VCaP (cell line): ENCODE measurements at regions not wholly inside any gene's neighbourhood (a gene's known extent, or its start where the extent isn't known, plus 50 kb on each side); places are given as distances from the start of the nearest gene placed in this dataset.

Source experiments
- H3K27ac ChIP-seq: fragments of 450-650 bp; 2 replicates; pipeline ENCODE4 v1.5.1; 2017
- CTCF ChIP-seq: fragments of 450-650 bp; conservative IDR thresholded peaks from 2 replicates; pipeline ENCODE4 v1.5.1; 2017; ENCODE audit warnings: mild to moderate bottlenecking, moderate library complexity

- no peak for TF ChIP-seq CTCF
- H3K27ac ChIP-seq = peak overlapping the region; percentile 13; the same call in 1 of the 2 replicates
Measured at GRCh38 chr15:59953392-59953883, 50.7 kb upstream of the FOXB1 start.

- no peak for TF ChIP-seq CTCF
Measured at GRCh38 chr15:59952960-59953359, 51.2 kb upstream of the FOXB1 start.

GRCh38 chr15:59950603-59951388, 53.3 kb upstream of the FOXB1 start:
- H3K27ac ChIP-seq = no peak overlapping the region
- no peak for TF ChIP-seq CTCF

More at GRCh38 chr15:59952960-59953359, 51.2 kb upstream of the FOXB1 start:
- peak overlapping the region; percentile 13; the same call in 1 of the 2 replicates for H3K27ac ChIP-seq

GRCh38 chr15:59948924-59949613, 55.0 kb upstream of the FOXB1 start:
- no peak for TF ChIP-seq CTCF
- H3K27ac ChIP-seq = no peak overlapping the region

- H3K27ac ChIP-seq = no peak overlapping the region
- no peak for TF ChIP-seq CTCF
Measured at GRCh38 chr15:59946084-59946483, 58.0 kb upstream of the FOXB1 start.

- no peak overlapping the region for H3K27ac ChIP-seq
- no peak for TF ChIP-seq CTCF
Measured at GRCh38 chr15:59945036-59945435, 59.1 kb upstream of the FOXB1 start.

- no peak for TF ChIP-seq CTCF
Measured at GRCh38 chr15:59941612-59942011, 62.5 kb upstream of the FOXB1 start.

More at GRCh38 chr15:59941612-59942011, 62.5 kb upstream of the FOXB1 start:
- no peak overlapping the region for H3K27ac ChIP-seq
